ENCODE measurements at regions not wholly inside any gene's neighbourhood (a gene's known extent, or its start where the extent isn't known, plus 50 kb on each side); places are given as distances from the start of the nearest gene placed in this dataset.

GRCh38 chr2:60003076-60003475 is 550.4 kb downstream of the BCL11A start (continued):
- no peak for TF ChIP-seq CHD7 (IDR thresholded peaks at IDR 0.05; ENCODE audit: insufficient replicate concordance, low read length)
- TF ChIP-seq JUN (IDR thresholded peaks at IDR 0.05; ENCODE audit: low read depth, low read length), result no peak
- no peak for TF ChIP-seq SIRT6 (IDR thresholded peaks at IDR 0.05; ENCODE audit: low read length)
- no peak for TF ChIP-seq YY1 (IDR thresholded peaks at IDR 0.05; ENCODE audit: low read depth, low read length)
- no peak for TF ChIP-seq POU5F1 (IDR thresholded peaks at IDR 0.05; ENCODE audit: low read depth, low read length)
